Mucosa of rectum (tissue), 2 donors: ENCODE measurements at regions not wholly inside any gene's neighbourhood (a gene's known extent, or its start where the extent isn't known, plus 50 kb on each side); places are given as distances from the start of the nearest gene placed in this dataset.
"Not testable (repeated sequence)": the region's sequence is repeated elsewhere in the genome, so short reads cannot be mapped to it uniquely, and the experiment has no call there.

Source experiments
- H3K27ac ChIP-seq, 2 donors: one replicate each; pipeline ENCODE4 v1.7.0; 2013; ENCODE audit warnings: inconsistent platforms in 2 of 2, low read depth in 2 of 2, low read length in 2 of 2
- H3K27me3 ChIP-seq, 2 donors: one replicate each; pipeline ENCODE4 v1.7.0; 2013; ENCODE audit warnings: low read length in 2 of 2; ENCODE audit not compliant: control insufficient read depth in 2 of 2, insufficient read depth in 2 of 2
- H3K36me3 ChIP-seq, 2 donors: one replicate each; pipeline ENCODE4 v1.7.0; 2013; ENCODE audit warnings: low read length in 2 of 2; ENCODE audit not compliant: control insufficient read depth in 2 of 2, insufficient read depth in 2 of 2
- H3K4me1 ChIP-seq, 2 donors: one replicate each; pipeline ENCODE4 v1.7.0; 2013; ENCODE audit warnings: low read length in 2 of 2, mild to moderate bottlenecking in 1 of 2; ENCODE audit not compliant: control insufficient read depth in 2 of 2, insufficient read depth in 2 of 2
- H3K4me3 ChIP-seq, 2 donors: one replicate each; pipeline ENCODE4 v1.7.0; 2013; ENCODE audit warnings: low read length in 2 of 2
- H3K9ac ChIP-seq, 2 donors: one replicate each; pipeline ENCODE4 v1.7.0; 2013; ENCODE audit warnings: low read length in 2 of 2, low read depth in 1 of 2, mild to moderate bottlenecking in 1 of 2
- H3K9me3 ChIP-seq, 2 donors: one replicate each; pipeline ENCODE4 v1.7.0; 2013; ENCODE audit warnings: low read length in 2 of 2; ENCODE audit not compliant: control insufficient read depth in 2 of 2
- donor health status: healthy.
- donor health status: Normal muscosa, but diverticular disease.

- no peaks in the 10 kb centered on the region for H3K4me1 ChIP-seq
- H3K4me3 ChIP-seq = no peak overlapping the region
- no peak overlapping the region for H3K27ac ChIP-seq
- H3K9me3 ChIP-seq = peaks cover 0 to 2% of the 10 kb centered on the region in 2 donors
- H3K36me3 ChIP-seq = no peaks in the 10 kb centered on the region
- no peak overlapping the region for H3K9ac ChIP-seq
- H3K27me3 ChIP-seq = no peaks in the 10 kb centered on the region
Observed at GRCh38 chr13:53301449-53301848, 272.8 kb downstream of the OLFM4 start.

- not testable (repeated sequence) for H3K4me3 ChIP-seq, H3K4me1 ChIP-seq, H3K27me3 ChIP-seq, H3K9me3 ChIP-seq, H3K36me3 ChIP-seq, H3K9ac ChIP-seq, H3K27ac ChIP-seq
Observed at GRCh38 chr13:53305419-53305818, 276.8 kb downstream of the OLFM4 start.

- Histone ChIP-seq H3K4me3 (no peak overlapping the region), H3K27me3 (no peaks in the 10 kb centered on the region), H3K9me3 (no peaks in the 10 kb centered on the region), H3K27ac (no peak overlapping the region), H3K4me1 (no peaks in the 10 kb centered on the region), H3K9ac (no peak overlapping the region), H3K36me3 (no peaks in the 10 kb centered on the region)
Observed at GRCh38 chr13:53310786-53311185, 282.2 kb downstream of the OLFM4 start.

GRCh38 chr13:53311561-53311960 lies 282.9 kb downstream of the OLFM4 start:
- H3K4me3 ChIP-seq = no peak overlapping the region
- no peak overlapping the region for H3K27ac ChIP-seq
- H3K27me3 ChIP-seq = no peaks in the 10 kb centered on the region
- H3K4me1 ChIP-seq = no peaks in the 10 kb centered on the region
- H3K9me3 ChIP-seq = no peaks in the 10 kb centered on the region
- H3K36me3 ChIP-seq = no peaks in the 10 kb centered on the region
- H3K9ac ChIP-seq = no peak overlapping the region

- no peak overlapping the region for H3K27ac ChIP-seq
- no peaks in the 10 kb centered on the region for H3K4me1 ChIP-seq
- H3K9me3 ChIP-seq = no peaks in the 10 kb centered on the region
- no peaks in the 10 kb centered on the region for H3K27me3 ChIP-seq
- no peaks in the 10 kb centered on the region for H3K36me3 ChIP-seq
- no peak overlapping the region for H3K9ac ChIP-seq
- no peak overlapping the region for H3K4me3 ChIP-seq
Observed at GRCh38 chr13:53321296-53321801, 292.7 kb downstream of the OLFM4 start.

GRCh38 chr13:53324656-53325055 lies 296.0 kb downstream of the OLFM4 start:
- no peaks in the 10 kb centered on the region for H3K9me3 ChIP-seq
- H3K36me3 ChIP-seq = no peaks in the 10 kb centered on the region
- H3K27ac ChIP-seq = no peak overlapping the region
- H3K9ac ChIP-seq = no peak overlapping the region
- H3K27me3 ChIP-seq = no peaks in the 10 kb centered on the region
- no peak overlapping the region for H3K4me3 ChIP-seq
- H3K4me1 ChIP-seq = no peaks in the 10 kb centered on the region

GRCh38 chr13:53326716-53327115 lies 298.1 kb downstream of the OLFM4 start:
- no peak overlapping the region for H3K9ac ChIP-seq
- no peaks in the 10 kb centered on the region for H3K4me1 ChIP-seq
- H3K27me3 ChIP-seq = no peaks in the 10 kb centered on the region
- no peak overlapping the region for H3K4me3 ChIP-seq
- no peaks in the 10 kb centered on the region for H3K36me3 ChIP-seq
- H3K27ac ChIP-seq = no peak overlapping the region
- no peaks in the 10 kb centered on the region for H3K9me3 ChIP-seq

GRCh38 chr13:53327680-53328315 lies 299.2 kb downstream of the OLFM4 start:
- Histone ChIP-seq H3K4me1 (no peaks in the 10 kb centered on the region), H3K36me3 (no peaks in the 10 kb centered on the region), H3K9ac (no peak overlapping the region), H3K27ac (no peak overlapping the region), H3K4me3 (no peak overlapping the region), H3K9me3 (no peaks in the 10 kb centered on the region), H3K27me3 (no peaks in the 10 kb centered on the region)

GRCh38 chr13:53336441-53337160 lies 308.0 kb downstream of the OLFM4 start:
- Histone ChIP-seq H3K27ac (no peak overlapping the region), H3K4me3 (no peak overlapping the region), H3K27me3 (no peaks in the 10 kb centered on the region), H3K4me1 (no peaks in the 10 kb centered on the region), H3K9me3 (peaks cover 0 to 2% of the 10 kb centered on the region in 2 donors), H3K9ac (no peak overlapping the region), H3K36me3 (no peaks in the 10 kb centered on the region)

GRCh38 chr13:53338760-53339159 lies 310.1 kb downstream of the OLFM4 start:
- Histone ChIP-seq H3K9me3 (peaks cover 0 to 2% of the 10 kb centered on the region in 2 donors), H3K4me1 (no peaks in the 10 kb centered on the region), H3K36me3 (no peaks in the 10 kb centered on the region), H3K9ac (no peak overlapping the region), H3K4me3 (no peak overlapping the region), H3K27me3 (no peaks in the 10 kb centered on the region), H3K27ac (no peak overlapping the region)
